ENCODE measurements at regions not wholly inside any gene's neighbourhood (a gene's known extent, or its start where the extent isn't known, plus 50 kb on each side); places are given as distances from the start of the nearest gene placed in this dataset.

- TF ChIP-seq SP1 (CRISPR knock-in tag; conservative IDR thresholded peaks at IDR 0.05) (no peak), ZNF138 (CRISPR knock-in tag; conservative IDR thresholded peaks at IDR 0.05) (no peak), CTCF (IDR thresholded peaks at IDR 0.05) (no peak), FOXK1 (CRISPR knock-in tag; IDR thresholded peaks at IDR 0.05) (no peak), USF2 (CRISPR knock-in tag; IDR thresholded peaks at IDR 0.05) (no peak), GABPB1 (CRISPR knock-in tag; IDR thresholded peaks at IDR 0.05) (no peak), MAX (CRISPR knock-in tag; IDR thresholded peaks at IDR 0.05) (no peak), E2F5 (CRISPR knock-in tag; IDR thresholded peaks at IDR 0.05) (no peak), NFYB (CRISPR knock-in tag; conservative IDR thresholded peaks at IDR 0.05; ENCODE audit: low read depth) (no peak), TCF7 (CRISPR knock-in tag; IDR thresholded peaks at IDR 0.05; ENCODE audit: low read depth) (no peak), ZBTB21 (CRISPR knock-in tag; IDR thresholded peaks at IDR 0.05; ENCODE audit: borderline replicate concordance) (no peak), CBFB (CRISPR knock-in tag; IDR thresholded peaks at IDR 0.05; ENCODE audit: low read depth) (no peak), E2F1 (CRISPR knock-in tag; IDR thresholded peaks at IDR 0.05) (no peak), CREM (CRISPR knock-in tag; IDR thresholded peaks at IDR 0.05) (no peak)
Measured at GRCh38 chr2:118669654-118670053, 177.8 kb downstream of the EN1 start.

Data from WTC11 (cell line).